ES-I3 (cell line): ENCODE measurements at regions not wholly inside any gene's neighbourhood (a gene's known extent, or its start where the extent isn't known, plus 50 kb on each side); places are given as distances from the start of the nearest gene placed in this dataset.

Experiments
- H3K36me3 ChIP-seq: 2 replicates; pipeline ENCODE4 v1.6.1; 2013; ENCODE audit warnings: mild to moderate bottlenecking, low read length, control low read depth, moderate library complexity; ENCODE audit not compliant: insufficient read depth
- H3K4me1 ChIP-seq: 2 replicates; pipeline ENCODE4 v1.6.1; 2013; ENCODE audit warnings: mild to moderate bottlenecking, control low read depth, low read length; ENCODE audit not compliant: insufficient read depth
- H3K9ac ChIP-seq: 2 replicates; pipeline ENCODE4 v1.6.1; 2013; ENCODE audit warnings: low read depth, mild to moderate bottlenecking, low read length, moderate library complexity
- H3K9me3 ChIP-seq: 2 replicates; pipeline ENCODE4 v1.6.1; 2013; ENCODE audit warnings: mild to moderate bottlenecking, low read length, moderate library complexity; ENCODE audit not compliant: control insufficient read depth, insufficient read depth

- H3K4me1 ChIP-seq, result no peaks in the 10 kb centered on the region
- no peaks in the 10 kb centered on the region for H3K9me3 ChIP-seq
- no peak overlapping the region for H3K9ac ChIP-seq
- no peaks in the 10 kb centered on the region for H3K36me3 ChIP-seq
These were observed 761.6 kb downstream of the DSC3 start for GRCh38 chr18:30280861-30281470.

DNA sequence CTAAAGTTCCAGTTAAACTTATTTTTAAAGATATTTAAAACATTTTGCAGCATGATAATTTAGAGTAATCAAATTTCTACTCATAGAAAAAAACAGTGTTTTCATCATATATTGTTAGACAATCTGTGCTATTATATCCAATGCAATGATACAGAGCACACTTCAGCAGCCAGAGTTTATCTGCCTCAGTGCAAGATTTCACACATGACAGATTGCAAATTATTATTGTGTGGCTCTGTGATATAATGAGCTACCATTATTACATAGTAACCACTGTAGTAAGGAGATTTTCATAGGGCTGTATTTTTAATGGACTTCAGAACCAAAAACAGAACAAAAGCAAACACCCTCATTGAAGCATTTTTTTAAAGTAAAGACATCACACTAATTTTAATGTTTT lies 762.4 kb downstream of the DSC3 start:
- Histone ChIP-seq H3K9me3 (no peaks in the 10 kb centered on the region), H3K36me3 (no peaks in the 10 kb centered on the region), H3K4me1 (no peaks in the 10 kb centered on the region), H3K9ac (no peak overlapping the region)

DNA sequence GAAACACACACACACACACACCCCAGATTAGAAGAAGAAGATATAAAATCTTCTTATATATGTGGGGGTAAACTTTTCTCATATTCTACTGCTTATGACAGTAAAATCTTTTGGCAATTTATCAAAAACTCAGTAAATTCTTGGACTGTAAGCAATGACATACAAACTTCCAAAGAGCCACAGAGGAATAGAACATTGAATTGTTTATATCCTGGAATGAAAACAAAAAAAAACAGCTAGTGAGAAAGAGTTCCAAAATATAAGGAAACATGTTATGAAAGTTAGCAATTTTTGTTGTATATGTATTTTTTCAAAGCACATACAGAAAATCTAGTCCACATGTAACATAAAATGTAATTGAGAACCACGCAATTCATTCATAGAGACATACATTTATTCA lies 764.9 kb downstream of the DSC3 start:
- H3K9ac ChIP-seq, result no peak overlapping the region
- H3K36me3 ChIP-seq, result no peaks in the 10 kb centered on the region
- H3K9me3 ChIP-seq, result no peaks in the 10 kb centered on the region
- H3K4me1 ChIP-seq, result no peaks in the 10 kb centered on the region

- Histone ChIP-seq H3K9me3 (no peaks in the 10 kb centered on the region), H3K36me3 (no peaks in the 10 kb centered on the region), H3K9ac (no peak overlapping the region), H3K4me1 (no peaks in the 10 kb centered on the region)
These were observed 770.8 kb downstream of the DSC3 start for GRCh38 chr18:30271716-30272115.

GRCh38 chr18:30265190-30265589 lies 777.4 kb downstream of the DSC3 start:
- H3K36me3 ChIP-seq, result no peaks in the 10 kb centered on the region
- no peaks in the 10 kb centered on the region for H3K4me1 ChIP-seq
- H3K9ac ChIP-seq, result no peak overlapping the region
- H3K9me3 ChIP-seq, result no peaks in the 10 kb centered on the region

DNA sequence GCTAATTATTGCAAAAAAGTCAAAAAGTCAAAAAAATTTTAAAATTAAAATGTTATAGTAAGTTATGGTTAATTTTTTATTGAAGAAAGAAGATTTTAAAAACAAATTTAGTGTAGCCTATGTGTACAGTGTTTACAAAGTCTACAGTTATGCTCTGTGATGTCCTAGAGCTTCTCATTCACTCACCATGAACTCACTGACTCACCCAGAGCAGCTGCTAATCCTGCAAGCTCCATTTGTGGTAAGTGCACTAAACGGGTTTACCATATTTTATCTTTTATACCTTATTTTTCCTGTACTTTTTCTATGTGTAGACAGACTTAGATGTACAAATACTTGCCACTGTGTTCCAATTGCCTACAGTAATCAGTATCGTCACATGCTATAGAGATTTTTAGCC lies 788.2 kb downstream of the DSC3 start:
- no peaks in the 10 kb centered on the region for H3K4me1 ChIP-seq
- no peak overlapping the region for H3K9ac ChIP-seq
- H3K9me3 ChIP-seq, result no peaks in the 10 kb centered on the region
- H3K36me3 ChIP-seq, result no peaks in the 10 kb centered on the region

DNA sequence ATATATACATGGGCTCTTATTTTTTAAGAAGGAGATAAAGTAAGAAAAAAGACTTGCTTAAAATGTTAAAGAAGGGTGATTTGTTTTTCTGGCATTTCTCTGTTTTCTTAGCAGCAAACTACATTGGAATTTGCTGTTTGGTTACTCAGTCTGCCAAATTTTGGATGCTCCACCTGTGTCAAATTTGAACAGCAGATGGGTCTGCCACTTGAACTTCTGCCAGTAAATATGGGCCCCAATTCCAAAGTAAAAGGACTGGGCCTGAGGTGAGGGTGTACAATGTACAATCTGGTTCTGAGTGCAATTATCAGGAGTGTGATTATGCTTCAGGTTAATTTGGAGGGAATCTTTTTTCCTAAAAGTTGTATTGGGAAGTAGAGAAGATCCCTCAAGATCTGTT lies 794.5 kb downstream of the DSC3 start:
- H3K4me1 ChIP-seq, result no peaks in the 10 kb centered on the region
- H3K9ac ChIP-seq, result no peak overlapping the region
- H3K9me3 ChIP-seq, result no peaks in the 10 kb centered on the region
- no peaks in the 10 kb centered on the region for H3K36me3 ChIP-seq

DNA sequence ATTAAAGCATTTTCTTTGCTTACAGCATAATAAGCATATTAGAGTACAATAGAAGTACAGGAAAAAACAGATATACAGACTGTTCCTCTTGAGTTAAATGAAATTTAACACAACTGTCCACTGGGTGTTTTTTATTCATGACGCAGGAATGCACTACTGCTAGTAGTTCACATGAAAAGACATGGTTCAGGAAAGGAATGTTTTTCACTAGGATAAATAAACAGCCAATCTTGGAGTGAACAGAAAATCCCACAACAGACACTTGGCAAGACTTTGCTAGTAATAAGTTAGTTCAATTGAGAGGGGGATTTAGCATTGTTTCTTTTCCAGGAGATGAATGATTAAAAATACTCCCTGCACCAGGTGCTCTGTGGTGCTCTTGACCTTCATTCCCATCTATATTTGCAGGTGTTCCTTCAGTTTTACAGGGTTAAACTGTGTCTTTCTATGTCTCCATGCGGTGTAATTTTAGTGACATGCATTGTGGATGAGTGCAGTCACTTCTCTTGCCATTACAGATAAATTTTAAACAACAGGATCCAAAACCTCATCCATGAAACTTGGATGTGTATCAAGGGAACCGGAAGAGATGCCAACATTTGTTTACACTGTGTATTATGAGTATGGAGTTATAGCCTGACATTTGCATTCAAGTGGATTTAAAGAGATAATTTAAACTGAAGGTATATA lies 796.6 kb downstream of the DSC3 start:
- Histone ChIP-seq H3K4me1 (no peaks in the 10 kb centered on the region), H3K9me3 (no peaks in the 10 kb centered on the region; the same call in 1 of the 2 replicates), H3K9ac (no peak overlapping the region), H3K36me3 (no peaks in the 10 kb centered on the region)

DNA sequence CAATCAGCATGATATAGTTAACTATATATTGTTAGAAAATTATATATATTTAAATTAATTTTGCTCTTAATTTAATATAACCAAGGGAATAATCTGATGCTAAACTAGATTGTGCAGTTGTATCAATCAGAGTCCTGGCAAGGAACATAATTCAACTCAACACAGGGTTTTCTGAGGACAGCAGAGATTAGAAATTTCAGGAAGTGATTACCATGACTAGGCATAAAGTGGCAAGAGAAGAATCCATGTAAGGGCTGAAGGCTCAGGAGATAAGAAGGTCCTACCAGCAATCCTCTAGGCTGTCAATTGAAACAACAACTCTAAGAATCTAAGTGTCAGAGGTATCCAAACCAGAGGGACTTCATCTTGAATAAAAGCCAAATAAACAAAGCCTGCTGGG lies 807.8 kb downstream of the DSC3 start:
- Histone ChIP-seq H3K9ac (no peak overlapping the region), H3K36me3 (no peaks in the 10 kb centered on the region), H3K9me3 (no peaks in the 10 kb centered on the region), H3K4me1 (no peaks in the 10 kb centered on the region)

GRCh38 chr18:30211112-30211511 lies 831.4 kb downstream of the DSC3 start:
- H3K9me3 ChIP-seq, result no peaks in the 10 kb centered on the region; the same call in 1 of the 2 replicates
- H3K36me3 ChIP-seq, result no peaks in the 10 kb centered on the region
- H3K9ac ChIP-seq, result no peak overlapping the region
- H3K4me1 ChIP-seq, result no peaks in the 10 kb centered on the region

- Histone ChIP-seq H3K36me3 (no peaks in the 10 kb centered on the region), H3K4me1 (no peaks in the 10 kb centered on the region), H3K9ac (no peak overlapping the region), H3K9me3 (no peaks in the 10 kb centered on the region)
These were observed 834.0 kb downstream of the DSC3 start for GRCh38 chr18:30208546-30208945.

DNA sequence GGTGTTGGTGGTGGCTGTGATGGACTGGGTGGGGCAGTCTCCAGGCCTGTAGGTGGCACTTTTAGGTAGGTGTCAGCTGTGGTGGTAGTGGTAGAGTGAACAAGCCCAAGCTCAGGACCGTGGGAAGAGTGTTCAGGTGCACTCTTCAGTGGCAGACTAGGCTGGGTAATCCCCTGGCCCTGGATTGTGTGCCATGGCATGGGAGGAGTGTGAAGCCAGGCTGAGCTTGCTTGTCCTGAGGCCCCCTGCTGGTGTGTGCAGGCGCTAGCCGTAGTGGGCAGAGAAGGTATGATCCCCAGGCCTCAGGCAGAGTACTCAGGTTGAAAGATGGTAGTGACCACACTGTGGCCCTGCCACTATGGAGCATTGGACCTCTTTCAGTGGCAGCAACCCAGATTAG lies 850.3 kb downstream of the DSC3 start:
- Histone ChIP-seq H3K4me1 (no peaks in the 10 kb centered on the region), H3K9me3 (no peaks in the 10 kb centered on the region), H3K9ac (no peak overlapping the region), H3K36me3 (no peaks in the 10 kb centered on the region)

DNA sequence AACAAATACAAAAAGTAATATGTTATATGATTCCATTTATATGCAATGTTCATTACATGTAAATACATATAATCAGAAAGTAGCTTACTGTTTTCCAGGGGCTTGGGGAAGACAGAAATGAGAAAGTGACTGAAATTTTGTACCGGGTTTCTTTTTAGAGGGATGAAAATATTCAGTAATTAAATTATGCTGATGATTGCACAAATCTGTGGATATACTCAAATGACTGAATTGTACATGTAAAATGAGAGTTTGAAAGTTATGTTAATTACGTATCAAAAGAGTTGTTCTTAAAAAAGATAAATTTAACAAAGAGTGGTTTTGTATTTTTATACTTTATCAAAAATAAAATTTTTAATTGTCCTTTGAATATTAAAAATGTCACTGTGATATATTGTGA lies 856.3 kb downstream of the DSC3 start:
- H3K36me3 ChIP-seq, result no peaks in the 10 kb centered on the region
- no peaks in the 10 kb centered on the region for H3K9me3 ChIP-seq
- H3K4me1 ChIP-seq, result no peaks in the 10 kb centered on the region
- H3K9ac ChIP-seq, result no peak overlapping the region

DNA sequence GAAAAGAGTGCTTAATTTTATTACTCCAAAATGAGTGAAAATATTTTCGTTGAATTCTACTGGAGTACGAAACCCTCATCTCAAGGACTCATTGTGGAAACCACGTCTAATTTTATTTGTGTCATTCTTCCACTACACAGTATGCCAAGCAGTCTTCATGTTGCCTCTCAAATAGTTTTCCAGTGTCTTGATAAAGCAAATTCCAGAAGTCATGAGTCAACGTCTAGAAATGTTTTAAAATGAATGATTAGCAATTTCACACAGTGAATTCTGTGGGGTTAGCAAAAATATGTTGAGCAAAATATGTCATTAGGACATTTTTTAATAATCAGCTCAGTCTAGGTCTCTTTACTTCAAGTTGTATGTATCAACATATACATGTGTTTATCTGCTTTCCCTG lies 865.5 kb downstream of the DSC3 start:
- H3K36me3 ChIP-seq, result no peaks in the 10 kb centered on the region
- H3K9me3 ChIP-seq, result no peaks in the 10 kb centered on the region
- no peaks in the 10 kb centered on the region for H3K4me1 ChIP-seq
- no peak overlapping the region for H3K9ac ChIP-seq

DNA sequence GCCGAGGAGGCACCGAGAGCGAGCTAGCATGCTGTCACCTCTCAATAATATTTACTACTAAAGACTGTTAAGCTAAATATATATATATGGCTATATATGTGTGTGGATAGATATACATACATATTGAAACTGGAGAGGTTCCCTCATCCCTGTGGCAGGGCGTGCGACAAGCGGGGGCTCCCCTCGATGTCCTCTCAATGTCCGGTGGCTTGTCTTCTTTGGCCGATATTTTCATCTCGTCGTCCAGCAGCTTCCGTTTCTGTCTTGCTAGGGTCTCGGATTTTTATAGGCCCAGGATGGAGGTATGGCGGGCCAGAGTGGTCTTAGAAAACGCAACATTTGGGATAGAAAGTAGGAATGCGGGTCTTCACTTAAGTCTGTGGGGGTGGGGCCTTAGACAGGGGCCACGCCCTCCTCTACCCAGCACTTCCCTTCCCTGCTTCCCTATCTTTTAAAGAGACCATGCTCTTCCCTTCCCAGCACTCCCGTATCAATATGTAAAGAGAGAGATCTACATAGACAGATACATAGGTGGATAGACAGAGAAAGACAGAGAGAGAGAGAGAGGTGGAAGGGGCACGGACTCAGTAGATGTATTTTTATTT lies 866.8 kb downstream of the DSC3 start:
- Histone ChIP-seq H3K36me3 (no peaks in the 10 kb centered on the region), H3K9me3 (no peaks in the 10 kb centered on the region), H3K9ac (no peak overlapping the region), H3K4me1 (no peaks in the 10 kb centered on the region)
